22Rv1 (cell line): ENCODE measurements at regions not wholly inside any gene's neighbourhood (a gene's known extent, or its start where the extent isn't known, plus 50 kb on each side); places are given as distances from the start of the nearest gene placed in this dataset.
"Not testable (repeated sequence)": the region's sequence is repeated elsewhere in the genome, so short reads cannot be mapped to it uniquely, and the experiment has no call there.

Source experiments
- H3K27ac ChIP-seq: fragments of 450-650 bp; 2 replicates; pipeline ENCODE4 v1.5.1; 2017
- ZFX ChIP-seq: fragments of 450-650 bp; IDR thresholded peaks from 2 replicates; pipeline ENCODE4 v1.6.1; 2017; ENCODE audit warnings: antibody characterized with exemption, borderline replicate concordance
- TF ChIP-seq, protein P1 (sequence below): fragments of 450-650 bp; IDR thresholded peaks from 2 replicates; pipeline ENCODE4 v1.5.1; 2017; ENCODE audit warnings: mild to moderate bottlenecking

DNA sequence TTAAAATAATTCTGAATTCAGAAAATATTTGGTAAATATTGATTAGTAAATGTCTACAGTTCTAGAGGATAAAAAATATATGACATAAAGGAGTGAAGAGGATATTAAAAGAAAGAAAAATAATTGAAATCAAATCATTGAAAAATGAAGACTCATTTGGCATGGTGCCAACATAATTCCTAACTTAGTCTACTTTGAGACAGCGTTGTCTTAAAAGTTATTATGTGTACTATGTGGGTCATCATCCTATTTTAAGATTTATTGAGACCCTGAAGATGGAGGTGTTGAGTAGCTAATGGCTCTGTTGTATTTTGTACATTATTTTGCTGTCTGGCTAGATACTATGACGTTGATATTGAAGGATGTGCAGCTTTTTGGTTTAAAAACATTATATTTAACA lies 156.7 kb upstream of the PTGFR start:
- H3K27ac ChIP-seq: no peak overlapping the region
- TF ChIP-seq ZFX: no peak
- TF ChIP-seq, protein P1, sequence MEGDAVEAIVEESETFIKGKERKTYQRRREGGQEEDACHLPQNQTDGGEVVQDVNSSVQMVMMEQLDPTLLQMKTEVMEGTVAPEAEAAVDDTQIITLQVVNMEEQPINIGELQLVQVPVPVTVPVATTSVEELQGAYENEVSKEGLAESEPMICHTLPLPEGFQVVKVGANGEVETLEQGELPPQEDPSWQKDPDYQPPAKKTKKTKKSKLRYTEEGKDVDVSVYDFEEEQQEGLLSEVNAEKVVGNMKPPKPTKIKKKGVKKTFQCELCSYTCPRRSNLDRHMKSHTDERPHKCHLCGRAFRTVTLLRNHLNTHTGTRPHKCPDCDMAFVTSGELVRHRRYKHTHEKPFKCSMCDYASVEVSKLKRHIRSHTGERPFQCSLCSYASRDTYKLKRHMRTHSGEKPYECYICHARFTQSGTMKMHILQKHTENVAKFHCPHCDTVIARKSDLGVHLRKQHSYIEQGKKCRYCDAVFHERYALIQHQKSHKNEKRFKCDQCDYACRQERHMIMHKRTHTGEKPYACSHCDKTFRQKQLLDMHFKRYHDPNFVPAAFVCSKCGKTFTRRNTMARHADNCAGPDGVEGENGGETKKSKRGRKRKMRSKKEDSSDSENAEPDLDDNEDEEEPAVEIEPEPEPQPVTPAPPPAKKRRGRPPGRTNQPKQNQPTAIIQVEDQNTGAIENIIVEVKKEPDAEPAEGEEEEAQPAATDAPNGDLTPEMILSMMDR: no peak

DNA sequence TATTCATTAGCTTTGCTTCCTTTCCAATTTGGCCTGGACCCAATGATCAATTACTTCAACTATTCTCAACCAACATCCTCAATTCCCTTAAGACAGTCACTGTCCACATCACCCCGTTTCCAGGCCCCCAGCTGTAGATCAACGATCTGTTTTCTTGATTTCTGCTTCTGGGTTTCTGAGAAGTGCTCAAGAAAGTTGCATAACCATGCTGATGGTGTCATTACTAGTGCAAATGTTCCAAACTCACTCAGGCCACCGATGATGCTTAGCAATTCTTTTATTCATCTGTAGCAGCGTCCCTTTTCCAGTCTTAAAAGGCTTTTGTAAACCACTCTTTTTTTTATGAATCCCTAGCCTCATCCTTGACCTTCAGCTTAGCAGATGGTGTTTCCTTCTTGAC lies 155.8 kb upstream of the PTGFR start:
- no peak overlapping the region for H3K27ac ChIP-seq
- TF ChIP-seq, protein P1: no peak
- no peak for TF ChIP-seq ZFX

DNA sequence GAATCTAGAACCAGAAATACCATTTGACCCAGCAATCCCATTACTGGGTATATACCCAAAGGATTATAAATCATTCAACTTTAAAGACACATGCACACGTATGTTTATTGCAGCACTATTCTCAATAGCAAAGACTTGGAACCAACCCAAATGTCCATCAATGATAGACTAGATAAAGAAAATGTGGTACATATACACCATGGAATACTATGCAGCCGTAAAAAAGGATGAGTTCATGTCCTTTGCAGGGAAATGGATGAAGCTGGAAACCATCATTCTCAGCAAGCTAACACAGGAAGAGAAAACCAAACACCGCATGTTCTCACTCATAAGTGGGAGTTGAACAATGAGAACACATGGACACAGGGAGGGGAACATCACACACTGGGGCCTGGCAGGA lies 154.0 kb upstream of the PTGFR start:
- H3K27ac ChIP-seq: not testable (repeated sequence)

DNA sequence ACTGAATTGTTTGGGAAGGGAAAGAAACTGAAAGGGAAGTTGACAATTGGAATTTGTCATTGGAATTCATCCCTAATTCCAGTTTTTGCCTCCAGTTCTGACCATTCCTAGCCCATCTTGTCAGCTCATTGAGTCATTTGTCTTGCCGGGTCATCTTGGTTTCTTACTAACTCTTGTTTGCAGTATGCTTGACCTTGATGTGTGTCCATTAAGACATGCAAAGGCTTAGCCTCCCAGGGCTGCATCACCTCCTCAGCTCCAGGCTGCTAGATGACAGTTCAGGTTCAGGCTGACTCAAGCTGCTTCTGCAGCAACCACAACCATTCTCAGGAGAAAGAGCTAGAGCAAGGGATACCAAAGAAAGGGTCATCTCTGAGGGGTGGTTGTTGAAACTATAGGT lies 151.3 kb upstream of the PTGFR start:
- no peak for TF ChIP-seq ZFX
- TF ChIP-seq, protein P1: no peak
- H3K27ac ChIP-seq: no peak overlapping the region

DNA sequence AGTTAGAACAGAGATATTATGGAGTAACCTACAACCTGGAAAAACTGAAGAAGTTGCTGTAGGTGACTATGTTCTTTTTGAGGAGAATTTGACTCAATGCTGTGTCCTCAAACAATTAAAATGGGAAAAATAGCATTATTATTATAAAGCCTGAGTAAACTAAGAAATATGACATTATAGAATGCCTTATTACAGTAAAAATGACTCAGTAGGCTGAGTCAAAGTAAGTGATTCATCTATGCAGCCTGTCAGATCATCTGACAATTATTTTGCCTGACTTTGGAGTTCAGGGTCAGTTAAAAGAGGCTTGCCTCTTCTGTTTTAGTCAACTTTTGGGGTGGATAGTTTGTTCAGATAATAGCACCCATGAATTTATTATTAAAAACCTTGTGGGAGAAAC lies 150.8 kb upstream of the PTGFR start:
- TF ChIP-seq, protein P1: no peak
- no peak for TF ChIP-seq ZFX
- H3K27ac ChIP-seq: no peak overlapping the region

DNA sequence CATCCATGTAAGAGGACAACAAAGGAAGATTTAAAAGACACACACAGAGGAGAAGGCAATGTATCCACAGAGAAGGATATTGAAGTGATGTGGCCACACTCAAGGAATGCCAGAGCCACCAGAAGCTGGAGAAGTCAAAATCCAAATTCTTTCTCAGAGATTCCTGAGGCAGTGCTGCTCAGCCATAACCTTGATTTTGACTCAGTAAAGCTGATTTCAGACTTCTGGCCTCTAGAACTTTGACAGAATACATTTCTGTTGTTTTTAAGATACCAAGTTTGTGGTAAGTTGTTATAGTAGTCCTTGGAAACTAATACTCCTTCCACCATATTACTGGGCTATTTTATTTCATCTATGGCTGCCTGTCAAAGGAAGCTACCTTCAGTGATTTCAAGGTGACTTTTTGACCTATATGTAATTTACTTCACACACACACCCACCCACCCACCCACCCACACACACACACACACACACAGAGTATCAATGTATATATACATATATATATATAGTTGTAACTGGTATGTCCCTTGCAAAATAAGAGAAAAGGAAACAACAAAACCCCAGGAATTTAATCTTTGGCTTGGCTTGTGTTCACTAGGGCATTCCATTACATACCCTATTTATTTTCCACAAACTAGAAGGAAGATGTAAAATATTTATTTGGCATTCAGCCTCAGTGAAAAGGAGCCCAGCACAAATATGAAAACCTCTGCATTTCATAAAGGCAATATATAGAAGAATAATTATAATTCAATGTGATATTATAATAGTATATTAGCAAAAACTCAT lies 142.1 kb upstream of the PTGFR start:
- no peak for TF ChIP-seq ZFX
- TF ChIP-seq, protein P1: no peak
- H3K27ac ChIP-seq: no peak overlapping the region

DNA sequence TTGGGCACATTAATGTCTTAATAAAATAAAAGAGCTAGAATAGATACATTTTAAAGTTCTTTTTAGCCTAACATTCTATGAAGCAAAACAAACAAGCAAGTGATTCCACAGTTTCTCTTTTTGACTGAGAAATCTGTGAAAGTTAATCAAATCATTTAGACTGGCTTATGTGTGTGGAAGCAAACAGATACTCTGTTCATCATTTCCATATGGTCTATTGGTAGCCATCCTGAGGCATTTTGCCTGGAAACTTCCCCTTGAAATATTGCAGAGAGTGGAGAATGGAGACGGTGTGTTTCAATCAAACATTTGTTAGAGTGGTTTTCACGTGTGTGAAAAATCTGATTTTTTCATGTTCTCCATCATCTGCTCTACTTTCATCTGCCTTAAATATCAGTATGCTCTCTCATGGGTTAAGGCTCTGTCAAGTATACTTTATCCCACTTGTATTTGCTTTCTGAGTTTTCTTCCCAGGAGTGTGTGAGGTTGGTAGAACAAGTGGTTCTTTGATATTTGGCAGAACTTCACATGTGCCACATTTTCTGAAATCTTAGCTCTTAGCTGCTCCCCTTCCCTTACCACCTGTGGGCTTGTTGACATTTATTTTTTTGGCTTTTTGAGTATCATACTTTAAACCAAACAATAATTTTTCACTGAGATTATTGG lies 139.1 kb upstream of the PTGFR start:
- no peak overlapping the region for H3K27ac ChIP-seq
- TF ChIP-seq ZFX: no peak
- TF ChIP-seq, protein P1: no peak

DNA sequence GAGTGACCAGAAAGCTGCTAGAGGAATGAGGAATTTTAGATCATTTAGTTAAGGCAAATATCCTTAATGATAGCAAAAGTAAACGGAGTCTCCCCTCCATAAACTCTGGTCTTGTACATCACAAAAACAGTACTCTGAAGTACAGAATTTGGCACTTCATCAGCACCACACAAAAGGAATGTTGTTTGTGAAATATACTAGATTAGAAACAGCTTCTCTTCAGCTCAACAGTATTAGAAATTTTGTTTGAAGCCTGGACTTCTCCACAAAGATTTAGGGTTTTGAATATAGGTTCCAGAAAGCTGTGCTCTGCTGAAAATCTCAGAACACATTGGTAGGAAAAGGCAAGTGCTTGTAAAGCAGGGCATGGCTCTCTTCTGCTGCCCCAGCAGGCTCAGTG lies 135.1 kb upstream of the PTGFR start:
- no peak overlapping the region for H3K27ac ChIP-seq
- TF ChIP-seq, protein P1: no peak
- no peak for TF ChIP-seq ZFX
